COR-L47 (cell line): ENCODE measurements at regions not wholly inside any gene's neighbourhood (a gene's known extent, or its start where the extent isn't known, plus 50 kb on each side); places are given as distances from the start of the nearest gene placed in this dataset.

Experiments
- DNase-seq: peaks from one replicate; lab custom pipeline; 2025; lab: John Stamatoyannopoulos, UW

DNA sequence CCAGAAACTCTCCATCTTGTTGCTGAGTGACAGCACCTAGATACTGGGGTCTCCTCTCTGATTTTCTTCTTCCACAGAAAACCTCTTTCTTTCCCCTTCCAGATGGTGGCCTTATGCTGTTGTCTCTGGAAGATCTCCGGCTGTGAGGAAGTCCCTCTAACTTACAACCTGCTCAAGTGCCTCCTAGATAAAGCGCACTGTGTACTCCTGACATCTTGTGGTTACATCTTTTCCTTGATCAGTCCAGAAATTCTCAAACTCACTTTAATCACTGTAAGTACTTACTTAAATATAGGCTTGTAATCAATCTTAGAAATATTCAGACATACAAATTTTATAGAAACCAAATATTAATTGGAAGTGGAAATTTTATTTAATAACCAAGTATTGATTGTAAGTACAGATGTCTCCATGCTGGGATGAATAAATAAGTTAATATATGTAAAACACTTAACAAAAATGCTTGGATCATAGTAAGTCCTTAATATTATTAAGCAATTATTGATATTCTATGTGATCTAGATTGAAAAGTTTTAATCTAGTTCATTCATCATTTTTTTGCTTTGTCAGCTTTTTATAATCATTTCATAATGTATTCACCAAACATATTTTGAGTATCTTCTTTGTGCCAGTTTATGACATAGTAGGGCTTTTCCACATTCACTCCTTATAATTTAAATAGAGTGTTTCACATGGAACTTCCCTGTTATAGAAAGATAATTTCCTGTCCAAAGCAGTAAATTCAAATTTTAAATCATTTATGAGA lies 1381.4 kb upstream of the CDH6 start:
- DNase-seq: no peak

DNA sequence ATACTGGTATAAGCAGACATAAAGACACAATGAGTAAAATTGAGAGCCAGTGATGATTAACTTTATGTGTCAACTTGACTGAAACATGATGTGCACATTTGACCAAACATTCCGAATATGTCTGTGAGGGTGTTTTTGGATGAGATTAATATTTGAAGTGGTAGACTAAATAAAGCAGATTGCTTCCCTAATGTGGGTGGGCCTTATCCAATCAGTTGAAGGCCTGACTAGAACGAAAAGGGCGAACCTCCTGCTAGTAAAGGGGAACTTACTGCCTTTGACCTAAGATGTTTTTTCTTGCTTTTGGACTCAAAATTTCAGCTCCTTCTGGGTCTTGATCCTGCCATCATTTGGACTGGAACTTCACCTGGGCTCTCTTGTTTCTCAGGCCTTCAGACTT lies 1387.7 kb upstream of the CDH6 start:
- DNase-seq: no peak

DNA sequence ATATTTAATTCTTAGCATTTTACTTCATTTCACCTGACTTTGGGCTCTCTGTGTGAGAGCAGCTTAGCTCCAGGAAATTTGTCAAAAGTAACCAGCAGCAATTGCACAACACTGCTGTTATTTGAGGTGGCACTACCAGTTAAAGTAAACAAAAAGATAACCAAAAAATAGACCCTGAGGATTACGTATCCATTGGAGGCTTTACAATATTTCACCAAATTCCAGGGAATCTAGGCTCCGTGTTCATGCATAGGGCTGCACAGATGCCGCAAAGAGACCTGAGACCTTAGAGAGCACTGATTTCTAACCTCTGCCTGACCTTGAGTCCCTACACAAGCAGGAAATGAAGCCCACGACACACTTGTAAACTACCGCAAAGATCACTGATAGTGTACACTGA lies 1392.7 kb upstream of the CDH6 start:
- DNase-seq: no peak

DNA sequence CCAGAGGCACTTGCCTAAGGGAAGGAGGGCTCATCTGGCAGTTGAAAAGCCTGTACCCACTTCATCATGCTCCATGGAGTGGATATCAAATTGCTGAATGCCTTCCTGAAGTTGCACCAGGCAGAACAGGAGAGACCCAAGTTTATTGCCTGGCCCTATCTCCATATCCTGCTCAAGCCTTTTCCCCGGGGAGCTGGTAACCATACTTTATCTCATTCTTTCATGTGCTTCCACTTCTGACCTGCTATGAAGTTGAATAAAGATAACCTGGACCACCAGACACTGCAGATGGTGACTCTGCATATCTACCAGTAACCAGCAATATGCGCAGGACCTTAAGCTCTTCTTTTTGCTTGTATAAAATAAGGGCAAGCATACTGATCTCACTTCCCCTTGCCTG lies 1397.5 kb upstream of the CDH6 start:
- no peak for DNase-seq

DNA sequence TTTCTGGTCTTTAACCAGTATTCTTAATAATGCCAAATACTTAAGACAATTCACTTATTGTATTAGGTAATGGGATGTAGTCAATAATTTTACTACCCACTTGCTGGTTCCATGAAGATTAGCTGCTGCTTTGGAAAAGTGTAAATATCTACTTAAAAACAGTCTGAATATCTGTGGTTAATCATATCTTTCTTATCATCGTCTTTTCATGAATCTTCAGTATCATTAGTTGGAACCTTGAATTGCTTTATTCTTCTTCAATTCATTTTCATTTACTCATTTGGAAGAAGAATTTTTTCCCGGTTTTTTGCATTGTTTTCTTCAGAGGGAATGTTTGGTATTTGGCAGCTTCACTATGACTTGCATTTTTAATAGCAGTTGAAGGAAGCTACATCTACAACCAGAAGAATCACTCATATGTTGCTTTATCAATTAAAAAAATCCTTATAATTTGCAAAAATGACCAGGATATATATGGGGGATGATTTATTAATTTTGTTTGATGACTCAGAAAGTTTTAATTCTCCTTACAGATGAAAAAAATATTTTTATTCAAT lies 1398.3 kb upstream of the CDH6 start:
- DNase-seq: no peak

DNA sequence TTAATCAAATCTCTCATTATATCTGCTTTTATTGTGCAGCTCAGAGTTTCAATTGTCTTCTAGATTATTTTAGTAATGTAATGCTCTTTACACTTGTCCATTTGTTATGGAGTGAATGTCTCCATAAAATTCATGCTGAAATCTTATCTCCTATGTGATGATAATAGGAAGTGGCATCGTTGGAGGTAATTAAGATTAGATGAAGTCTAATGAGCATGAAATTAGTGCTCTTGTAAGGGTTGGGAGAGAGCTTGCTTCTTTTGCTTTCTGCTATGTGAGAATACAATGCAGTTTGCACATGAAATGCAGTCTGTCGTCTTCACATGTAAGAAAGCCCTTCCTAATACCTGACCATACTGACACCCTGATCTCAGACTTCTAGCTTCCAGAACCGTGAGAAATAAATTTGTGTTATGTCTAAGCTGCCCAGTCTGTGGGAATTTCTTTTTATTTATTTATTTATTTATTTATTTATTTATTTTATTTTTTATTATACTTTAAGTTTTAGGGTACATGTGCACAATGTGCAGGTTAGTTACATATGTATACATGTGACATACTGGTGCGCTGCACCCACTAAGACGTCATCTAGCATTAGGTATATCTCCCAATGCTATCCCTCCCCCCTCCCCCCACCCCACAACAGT lies 1399.2 kb upstream of the CDH6 start:
- DNase-seq: no peak

DNA sequence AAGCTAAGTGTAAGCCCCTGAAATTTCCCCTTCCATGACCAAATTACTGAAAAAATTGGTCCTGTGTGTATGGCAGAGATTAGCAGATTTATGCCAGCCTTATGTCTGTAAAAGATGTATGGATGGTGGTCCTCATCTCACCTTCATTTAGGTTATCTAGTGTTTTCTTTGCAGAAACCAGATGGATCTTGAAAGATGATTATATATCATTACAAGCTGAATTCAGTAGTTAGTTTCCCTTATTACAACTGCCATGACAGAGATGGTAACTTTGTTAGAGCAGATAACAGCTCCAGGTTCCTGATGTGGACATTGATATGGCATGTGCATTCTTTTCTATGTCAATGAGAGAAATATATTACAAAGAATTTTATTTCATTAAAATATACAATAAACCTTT lies 1403.2 kb upstream of the CDH6 start:
- DNase-seq: no peak

DNA sequence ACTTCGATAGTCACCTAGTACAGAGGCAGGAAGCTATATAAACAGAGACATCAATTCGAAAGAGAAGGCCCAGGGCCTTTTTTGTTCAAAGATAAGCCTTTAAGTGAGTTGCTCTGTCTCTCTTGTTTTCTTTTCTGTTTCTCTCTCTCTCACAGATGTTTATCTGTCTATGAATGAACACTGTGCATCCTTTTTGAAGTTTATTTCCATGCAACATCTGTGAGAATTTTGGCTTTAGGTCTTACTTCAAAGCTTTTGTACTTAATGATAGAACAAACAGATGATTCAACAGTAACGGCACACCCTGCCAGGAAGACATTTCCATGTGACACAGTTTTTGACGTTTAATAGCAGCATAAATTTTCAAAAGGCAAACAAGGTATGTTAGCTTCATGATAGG lies 1413.1 kb upstream of the CDH6 start:
- no peak for DNase-seq

DNA sequence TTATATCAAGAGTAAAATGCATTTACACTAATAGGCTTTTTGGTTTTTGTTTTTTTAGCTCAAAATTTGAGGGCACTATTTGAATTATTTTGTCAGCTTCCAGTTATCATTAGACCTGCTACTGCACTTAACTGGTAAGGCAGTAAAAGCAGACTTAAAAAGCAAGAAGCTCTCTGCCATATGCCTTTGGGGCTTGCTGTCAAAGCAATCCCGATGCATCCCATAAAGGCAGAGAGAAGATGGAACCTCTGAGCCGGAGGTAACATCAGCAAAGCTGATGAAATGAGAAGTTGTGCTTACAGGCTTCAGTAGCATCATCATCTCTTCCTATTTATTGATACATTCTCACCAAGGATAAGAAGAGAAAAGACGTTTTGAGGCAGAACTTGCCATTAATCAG lies 1414.3 kb upstream of the CDH6 start:
- no peak for DNase-seq

DNA sequence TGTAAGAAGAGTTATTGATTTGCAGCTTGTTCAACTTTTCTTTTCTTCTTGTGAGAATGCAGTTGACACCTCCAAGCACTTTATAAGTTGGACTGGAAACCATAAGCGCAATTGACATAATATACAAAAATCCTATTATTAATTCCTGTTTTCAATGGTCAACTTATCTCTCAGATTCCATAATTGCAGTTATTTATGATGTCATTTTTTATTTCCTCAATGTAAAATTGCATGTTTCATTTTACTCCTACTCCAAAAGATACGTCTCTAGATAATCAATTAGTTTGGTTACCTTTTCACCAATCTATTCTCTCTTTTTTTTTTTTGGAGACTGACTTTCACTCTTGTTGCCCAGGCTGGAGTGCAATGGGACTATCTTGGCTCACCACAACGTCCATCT lies 1416.1 kb upstream of the CDH6 start:
- DNase-seq: no peak

DNA sequence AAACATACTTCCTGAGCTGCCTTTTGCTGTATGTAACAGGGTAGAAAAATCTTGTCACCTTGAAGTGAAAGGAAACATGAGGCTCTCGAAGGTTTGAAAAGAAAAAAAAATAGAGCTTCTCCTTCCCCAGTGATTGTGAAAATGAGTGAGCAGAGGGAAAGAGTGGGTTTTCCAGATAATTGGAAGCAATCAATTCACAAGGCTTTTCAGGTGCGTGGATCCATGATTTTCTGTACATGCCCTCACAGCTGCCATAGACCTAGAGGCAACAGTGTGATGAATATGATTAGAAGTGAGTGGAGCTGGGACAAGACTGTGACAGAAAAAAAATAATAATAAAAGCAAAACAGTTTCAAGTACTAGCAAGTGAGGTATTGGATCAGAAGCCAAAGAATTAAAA lies 1422.5 kb upstream of the CDH6 start:
- DNase-seq: no peak

DNA sequence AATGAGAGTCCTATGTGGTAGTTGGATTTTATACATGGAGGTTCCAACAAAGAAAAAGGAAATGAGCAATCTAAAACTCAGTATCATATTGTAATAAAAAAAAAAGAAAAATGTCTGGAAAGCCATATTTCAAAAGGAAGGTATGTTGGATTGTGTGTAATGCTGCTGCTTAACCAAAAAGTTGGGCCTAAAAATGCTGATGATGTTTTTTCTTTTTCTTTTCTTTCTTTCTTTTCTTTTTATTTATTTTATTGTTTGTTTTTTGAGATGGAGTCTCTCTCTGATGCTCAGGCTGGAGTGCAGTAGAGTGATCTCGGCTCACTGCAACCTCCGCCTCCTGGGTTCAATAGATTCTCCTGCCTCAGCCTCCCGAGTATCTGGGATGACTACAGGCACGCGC lies 1424.0 kb upstream of the CDH6 start:
- DNase-seq: no peak

DNA sequence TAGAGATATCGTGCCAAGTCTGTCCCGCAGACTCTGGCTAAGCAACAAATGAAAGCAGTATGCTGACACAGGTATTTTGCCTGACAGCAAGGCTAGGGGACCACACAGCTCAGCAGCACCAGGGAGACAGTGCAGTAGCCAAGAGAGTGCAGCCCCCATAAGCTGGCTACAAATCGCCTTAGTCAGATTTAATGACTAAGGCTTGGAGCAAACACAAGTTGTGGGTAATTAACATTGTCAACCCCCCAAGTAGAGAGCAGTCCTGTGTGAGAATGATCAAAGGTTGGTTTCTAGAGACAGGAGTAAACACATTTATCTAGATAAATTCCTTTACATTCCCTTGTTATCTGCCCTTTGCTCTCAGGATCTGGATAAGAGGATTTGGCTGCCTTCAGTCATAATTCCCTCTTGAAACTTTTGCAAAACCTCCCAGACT lies 1434.5 kb upstream of the CDH6 start:
- no peak for DNase-seq

DNA sequence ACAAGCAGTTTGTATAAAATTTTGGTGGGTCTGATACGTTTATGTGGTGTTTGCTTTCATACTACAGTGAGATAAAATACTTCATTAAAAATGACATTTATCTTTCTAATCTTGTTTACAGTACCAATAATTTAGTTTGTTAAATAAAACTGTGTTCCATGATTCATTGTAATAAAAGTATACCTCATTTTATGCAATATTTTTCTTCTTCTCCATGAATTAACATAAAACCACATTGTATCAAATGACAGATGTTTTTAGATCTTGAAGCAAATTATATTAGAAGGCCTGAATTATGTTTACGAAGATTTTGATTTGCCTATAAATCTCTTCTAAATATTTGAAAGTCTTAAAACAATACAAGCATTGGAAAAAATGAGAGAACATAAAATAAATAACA lies 1443.0 kb upstream of the CDH6 start:
- no peak for DNase-seq

DNA sequence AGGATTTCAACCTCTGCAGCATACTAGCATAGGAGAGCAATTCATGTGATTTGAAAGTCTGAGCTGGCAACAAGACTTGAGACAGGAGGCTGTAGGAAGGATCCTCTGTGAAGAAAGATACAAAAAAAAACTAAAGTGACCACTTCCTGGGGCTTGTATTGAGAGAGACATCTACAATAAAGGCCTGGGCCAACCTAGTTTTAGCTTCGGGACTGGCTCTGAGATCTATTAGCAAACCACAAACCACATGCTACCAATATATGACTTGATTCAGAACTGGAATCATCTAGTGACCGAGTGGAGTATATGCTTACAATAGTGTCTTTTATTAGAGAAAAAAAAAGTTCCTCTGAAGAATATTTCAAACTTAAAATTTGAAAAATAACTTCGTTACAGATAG lies 1448.9 kb upstream of the CDH6 start:
- no peak for DNase-seq

DNA sequence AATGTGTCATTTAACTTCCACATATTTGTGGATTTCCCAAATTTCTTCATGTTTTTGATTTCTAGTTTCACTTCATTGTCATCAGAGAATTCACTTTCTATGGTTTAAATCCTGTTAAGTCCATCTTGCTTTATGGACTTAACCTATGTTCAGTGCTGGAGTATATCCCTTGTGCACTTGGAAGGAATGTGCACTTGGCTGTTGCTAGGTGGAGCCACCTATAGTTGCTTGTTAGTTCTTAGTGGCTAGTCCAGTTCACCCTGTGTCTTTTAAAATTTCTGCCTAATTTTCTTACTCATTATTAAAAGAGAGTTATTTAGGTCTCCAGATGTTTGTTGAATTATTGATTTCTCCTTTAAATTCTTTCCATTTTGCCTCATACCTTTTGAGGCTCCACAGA lies 1472.5 kb upstream of the CDH6 start:
- no peak for DNase-seq

DNA sequence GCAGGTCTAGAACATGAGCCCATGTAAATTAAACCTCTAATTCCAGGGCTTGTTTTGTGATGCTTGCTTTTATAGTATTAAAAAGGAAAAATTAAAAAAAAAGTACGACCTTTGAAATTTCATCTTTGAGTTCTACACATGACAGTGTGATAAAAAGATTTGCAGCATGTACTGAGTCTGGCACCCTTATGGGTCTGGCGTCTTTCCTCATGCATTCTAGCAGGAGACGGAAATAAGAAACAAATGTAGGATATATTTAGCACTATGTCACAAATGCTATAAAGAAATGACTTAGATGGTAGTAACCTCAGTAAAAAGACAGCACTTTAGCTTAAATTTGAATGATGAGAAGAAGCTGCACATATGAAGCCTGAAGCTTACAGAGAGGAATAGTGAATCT lies 1474.3 kb upstream of the CDH6 start:
- DNase-seq: no peak

DNA sequence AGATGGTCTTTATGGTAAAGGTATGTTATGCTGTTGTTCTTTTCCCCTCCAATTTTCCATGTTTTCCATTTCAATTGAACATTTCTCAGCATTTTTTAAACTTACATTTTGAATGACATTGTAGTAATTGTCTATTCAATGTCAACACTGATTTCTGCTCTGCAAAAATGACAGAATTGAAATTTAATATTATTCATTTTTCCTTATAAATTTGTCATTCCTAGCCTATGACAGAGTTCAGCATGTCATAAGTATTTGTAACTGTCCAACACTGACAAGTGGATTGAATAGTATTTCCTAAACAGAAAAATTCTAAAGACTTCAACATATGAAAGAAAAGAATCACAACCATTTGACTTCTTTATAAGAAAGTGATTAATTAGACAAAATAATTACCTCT lies 1478.3 kb upstream of the CDH6 start:
- no peak for DNase-seq

DNA sequence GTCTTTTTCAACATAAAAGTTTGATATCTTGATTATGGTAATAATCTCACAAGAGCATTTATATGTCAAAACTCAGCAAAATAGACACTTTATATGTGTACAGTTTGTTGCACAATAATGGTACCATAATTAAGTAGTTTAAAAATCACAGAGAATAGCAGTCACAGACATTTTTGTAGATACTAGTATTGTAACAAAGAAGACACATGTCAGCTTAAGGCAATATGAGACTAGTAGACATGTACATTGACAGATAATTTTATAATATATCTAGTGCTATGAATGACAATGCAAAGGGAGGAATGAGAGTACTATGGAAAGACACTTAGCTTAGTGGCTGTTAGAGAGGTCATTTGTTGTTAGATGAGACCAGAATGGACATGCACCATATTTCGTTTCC lies 1490.6 kb upstream of the CDH6 start:
- no peak for DNase-seq

DNA sequence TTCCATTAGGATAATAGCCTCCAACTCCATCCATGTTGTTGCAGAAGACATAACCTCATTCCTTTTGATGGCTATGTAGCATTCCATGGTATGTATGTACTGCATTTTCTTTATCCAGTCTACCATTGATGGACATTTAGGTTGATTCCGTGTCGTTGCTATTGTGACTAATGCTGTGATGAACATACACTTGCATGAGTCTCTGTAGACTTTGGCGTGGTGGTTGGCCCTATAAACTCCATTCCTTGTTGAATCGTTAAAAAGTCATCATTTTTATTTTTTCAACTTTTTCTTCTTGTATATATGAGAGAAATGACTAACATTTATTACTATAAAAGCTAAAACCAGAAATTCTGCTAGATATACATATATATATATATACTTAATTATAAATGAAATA lies 1491.9 kb upstream of the CDH6 start:
- no peak for DNase-seq

DNA sequence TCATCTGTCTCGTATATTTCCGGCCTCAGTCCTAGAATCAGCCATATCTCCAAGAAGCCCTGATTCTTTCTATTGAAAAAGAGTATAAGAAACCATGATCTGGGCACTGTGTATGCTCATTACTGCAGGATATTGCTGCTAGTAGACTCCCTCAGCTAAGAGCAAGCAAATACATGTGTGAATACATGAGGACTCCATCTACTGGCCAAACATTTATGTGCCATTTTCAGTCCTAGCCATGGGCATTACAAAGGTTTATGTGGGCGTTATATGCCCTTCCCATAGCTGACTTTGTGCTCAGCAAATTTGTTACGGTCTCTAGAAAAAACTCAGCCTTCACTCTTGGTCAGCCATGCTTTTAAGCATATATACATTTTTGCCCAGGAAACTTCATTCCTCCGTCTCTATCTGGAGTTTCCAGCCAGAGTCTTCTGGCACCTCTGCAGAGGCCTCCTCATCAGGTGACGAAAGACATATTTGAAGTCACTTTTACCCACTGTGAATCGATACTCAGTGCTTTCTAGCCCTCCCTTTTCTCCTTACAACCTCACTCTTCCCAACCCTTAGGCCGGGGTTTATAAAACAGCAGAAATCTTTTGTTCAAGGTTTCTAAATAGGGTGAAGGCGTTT lies 1495.6 kb upstream of the CDH6 start:
- DNase-seq: peak; percentile 60

DNA sequence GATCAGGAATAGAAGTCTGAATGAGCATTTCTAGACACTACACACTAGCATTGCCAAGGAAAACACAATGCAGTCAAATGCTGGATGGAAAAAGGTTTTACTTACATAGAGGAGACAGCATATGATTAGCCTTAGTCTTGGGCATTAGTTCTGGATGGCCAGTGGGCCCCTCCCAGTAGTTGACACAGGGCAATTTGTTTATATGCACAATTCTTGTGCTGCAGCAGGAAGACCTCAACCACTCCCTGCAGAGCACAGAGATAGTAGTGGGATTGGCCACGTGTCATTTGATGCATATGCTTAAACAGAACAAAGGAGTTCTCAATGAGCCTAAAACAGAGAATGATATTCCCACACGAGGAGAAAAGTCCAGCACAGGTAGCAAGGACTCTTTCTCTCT lies 1496.2 kb upstream of the CDH6 start:
- DNase-seq: peak; percentile 28

DNA sequence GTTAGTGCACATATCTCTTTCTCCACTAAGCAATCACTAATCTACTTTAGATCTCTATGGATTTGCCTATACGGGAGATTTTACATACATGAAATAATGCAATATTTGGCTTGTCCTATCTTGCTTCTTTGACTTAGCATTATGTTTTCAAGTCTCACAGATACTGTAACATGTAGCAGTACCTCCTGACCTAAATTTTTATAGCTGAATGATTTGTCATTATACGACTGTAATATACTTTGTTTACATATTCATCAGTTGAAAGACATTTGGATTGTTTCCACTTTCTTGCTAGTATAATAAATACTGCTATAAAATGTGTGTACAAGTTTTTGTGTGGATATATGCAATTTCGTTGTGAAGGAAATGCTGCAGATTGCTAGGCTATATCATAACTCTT lies 1520.8 kb upstream of the CDH6 start:
- no peak for DNase-seq
